NCI-H345 treated with DMSO at 0.1 percent for 48 hours (cell line): ENCODE measurements at regions not wholly inside any gene's neighbourhood (a gene's known extent, or its start where the extent isn't known, plus 50 kb on each side); places are given as distances from the start of the nearest gene placed in this dataset.
"Not testable (repeated sequence)": the region's sequence is repeated elsewhere in the genome, so short reads cannot be mapped to it uniquely, and the experiment has no call there.

Source experiments
- DNase-seq: peaks from one replicate; lab custom pipeline; 2025; ENCODE audit not compliant: unreplicated experiment; lab: John Stamatoyannopoulos, UW

DNA sequence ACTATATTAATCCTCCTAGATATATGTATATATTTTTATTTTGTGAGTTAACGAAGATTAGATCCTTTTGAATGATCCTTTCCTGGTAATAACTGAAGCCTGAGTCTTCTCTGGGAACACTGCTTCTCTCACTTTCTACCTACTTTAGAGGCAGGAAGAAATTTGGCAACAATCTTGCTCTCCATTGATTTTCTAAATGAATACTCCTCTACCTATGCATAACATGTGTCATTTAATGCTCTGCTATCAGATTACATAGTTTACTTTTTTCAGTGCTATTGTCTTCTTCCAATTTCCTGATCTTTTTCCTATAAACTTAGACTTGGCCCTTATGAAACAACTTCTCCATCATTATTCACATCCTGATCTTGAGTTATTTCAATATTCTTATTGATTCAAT is 60.4 kb upstream of the PDHA2 start:
- DNase-seq = no peak

DNA sequence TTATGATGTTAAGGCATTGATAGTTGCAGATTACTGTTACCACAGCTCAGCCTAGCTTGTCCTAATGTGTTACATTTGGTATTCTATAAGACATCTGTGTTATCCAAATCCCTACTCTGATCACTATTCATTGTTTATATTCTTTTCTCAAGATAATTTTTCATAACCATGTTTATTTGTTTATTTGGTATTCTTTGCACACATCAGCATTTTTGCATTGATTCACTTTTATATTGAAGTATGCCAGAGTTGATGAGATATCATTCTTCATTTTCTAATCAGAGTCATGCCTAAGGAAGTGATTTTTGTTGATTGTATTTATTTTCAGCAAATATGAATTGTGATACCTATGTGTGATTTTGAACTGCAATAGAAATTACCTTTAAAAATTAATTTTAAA is 61.2 kb upstream of the PDHA2 start:
- DNase-seq = no peak

DNA sequence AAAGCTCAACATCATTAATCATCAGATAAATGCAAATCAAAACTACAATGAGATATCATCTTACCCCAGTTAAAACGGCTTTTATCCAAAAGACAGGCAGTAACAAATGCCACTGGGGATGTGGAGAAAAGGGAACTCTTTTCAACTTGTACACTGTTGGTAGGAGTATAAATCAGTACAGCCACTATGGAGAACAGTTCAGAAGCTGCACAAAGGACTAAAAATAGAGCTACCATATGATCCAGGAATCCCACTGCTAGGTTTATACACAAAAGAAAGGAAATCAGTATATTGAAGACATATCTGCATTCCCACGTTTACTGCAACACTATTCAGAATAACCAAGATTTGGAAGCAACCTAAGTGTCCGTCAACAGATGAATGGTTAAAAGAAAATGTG is 69.3 kb upstream of the PDHA2 start:
- not testable (repeated sequence) for DNase-seq

DNA sequence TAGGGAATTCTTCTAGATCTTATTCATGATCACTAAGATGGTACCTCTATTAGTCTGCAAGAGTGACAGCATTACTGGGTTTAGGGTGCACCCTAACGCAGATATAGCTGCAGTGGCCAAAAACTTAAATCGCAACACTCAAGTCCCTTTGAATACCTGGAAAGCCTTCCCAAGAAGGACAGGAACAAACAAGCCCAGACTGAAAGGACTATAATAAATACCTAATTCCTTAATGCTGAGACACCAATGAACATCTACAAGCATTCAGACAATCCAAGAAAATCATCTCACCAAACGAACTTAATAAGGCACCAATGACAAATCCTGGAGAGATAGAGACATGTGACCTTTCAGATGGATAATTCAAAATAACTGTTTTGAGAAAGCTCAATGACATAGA is 74.9 kb upstream of the PDHA2 start:
- DNase-seq = no peak

DNA sequence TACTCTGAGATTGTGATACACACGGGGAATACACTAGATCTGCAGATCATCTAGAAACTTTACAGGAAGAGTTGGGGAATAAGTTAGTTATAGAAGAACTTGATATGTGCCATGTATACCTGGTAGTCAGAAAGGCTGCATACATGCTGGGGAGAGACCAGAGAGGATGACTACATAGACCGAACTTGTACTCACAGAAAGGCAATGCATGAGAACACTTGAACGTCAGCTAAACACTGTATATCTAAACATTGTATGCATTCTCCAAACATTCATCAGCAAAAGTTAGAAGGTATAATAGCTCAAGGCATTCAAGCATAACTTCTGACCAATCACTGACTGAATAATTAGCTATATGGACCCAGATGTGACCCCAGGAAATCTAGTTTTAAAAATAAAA is 78.0 kb upstream of the PDHA2 start:
- no peak for DNase-seq

DNA sequence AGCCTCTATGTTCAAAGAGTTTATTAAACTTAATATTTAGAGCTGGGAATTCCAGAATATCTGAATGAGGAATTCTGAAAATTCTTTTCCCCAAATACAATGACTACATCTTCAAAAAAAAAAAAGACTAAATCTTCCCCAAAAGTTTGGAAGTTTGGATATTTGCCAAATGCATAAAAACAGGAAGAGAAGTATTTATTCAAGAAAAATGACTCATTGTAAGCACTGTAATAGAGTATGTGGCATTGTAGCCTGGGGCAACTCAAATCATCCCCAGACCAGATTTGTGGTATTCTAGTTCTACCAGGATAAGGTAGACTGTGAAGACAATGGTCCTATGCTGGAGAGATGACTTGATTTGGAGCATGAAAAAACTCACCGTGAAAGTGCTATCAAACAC is 78.5 kb upstream of the PDHA2 start:
- DNase-seq = no peak

DNA sequence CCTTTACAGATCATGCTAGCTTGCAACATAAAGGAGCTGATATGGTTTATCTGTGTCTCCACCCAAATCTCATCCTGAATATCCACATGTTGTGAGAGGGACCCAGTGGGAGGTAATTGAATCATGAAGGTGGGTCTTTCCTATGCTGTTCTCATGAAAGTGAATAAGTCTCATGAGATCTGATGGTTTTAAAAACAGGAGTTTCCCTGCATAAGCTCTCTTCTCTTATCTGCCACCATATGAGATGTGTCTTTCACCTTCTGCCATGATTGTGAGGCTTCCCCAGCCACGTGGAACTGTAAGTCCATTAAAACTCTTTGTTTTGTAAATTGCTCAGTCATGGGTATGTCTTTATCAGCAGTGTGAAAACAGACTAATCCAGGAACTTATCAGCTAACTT is 79.2 kb upstream of the PDHA2 start:
- not testable (repeated sequence) for DNase-seq

DNA sequence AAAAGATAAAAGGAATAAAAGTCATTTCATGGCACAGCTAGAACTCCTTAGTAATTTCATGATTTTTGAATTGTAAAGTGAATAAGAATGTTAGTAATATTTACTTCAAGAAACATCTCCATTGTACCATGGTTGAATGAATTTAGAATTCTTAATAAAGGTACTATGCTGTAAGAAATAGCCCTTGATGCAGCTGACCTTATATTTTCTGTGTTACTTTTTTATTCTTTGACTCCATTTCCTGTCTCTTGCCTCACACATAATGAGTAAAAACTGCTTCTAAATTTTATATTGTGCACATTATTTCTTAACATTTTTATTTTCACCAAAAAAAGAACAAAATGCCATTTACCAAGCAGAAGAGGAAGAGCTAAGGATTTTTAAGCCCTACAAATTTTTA is 81.9 kb upstream of the PDHA2 start:
- no peak for DNase-seq

DNA sequence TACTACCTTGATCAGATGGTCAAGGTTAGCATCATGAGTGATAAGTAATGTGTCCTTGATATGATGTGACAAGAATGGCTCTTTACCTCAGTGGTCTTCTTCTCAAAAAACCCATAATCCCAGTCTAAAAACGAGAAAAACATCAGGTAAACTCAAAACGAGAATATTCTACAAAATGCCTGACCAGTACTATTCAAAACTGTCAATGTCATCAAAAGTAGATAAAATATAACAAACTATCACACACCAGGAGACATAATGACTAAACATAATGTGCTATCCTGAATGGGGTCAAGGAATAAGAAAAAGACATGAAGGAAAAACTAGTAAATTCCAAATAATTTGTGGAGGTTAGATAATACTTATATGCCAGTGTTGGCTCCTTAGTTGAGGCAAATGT is 85.2 kb upstream of the PDHA2 start:
- no peak for DNase-seq

DNA sequence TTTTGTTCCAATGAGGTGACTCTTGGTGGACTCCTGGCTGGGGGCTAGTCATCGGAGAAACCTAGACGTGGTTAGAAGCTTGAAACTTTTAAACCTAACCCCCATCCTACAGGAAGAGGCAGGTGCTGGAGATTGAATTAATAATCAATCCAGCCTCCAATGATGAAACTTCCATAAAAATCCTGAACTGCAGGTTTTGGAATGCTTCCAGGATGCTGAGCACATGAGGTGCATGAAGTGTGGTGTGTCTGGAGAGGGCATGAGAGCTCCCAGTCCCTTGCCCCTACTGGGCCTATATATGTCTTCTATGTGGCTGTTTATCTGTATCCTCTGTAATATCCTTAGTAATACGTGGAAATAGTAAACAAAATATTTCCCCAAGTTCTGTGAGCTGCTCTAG is 90.7 kb upstream of the PDHA2 start:
- DNase-seq = no peak

DNA sequence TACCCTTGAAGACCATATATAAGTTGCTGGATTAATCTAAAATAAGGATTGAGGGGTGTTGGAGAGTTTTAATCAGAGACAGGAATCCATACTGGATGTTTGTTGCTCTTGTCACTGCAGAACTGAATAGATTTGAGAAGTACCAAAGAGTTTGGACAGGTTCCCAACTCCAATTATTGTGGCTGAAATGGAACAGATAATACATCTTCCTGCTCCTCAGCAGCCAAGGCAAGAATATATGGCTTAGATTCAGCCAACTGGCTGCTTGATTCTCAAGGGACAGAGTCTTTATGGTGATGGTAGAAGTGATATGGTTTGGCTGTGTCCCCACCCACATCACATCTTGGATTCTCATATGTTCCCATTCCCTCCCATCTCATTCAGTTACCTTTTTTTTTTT is 97.0 kb upstream of the PDHA2 start:
- no peak for DNase-seq

DNA sequence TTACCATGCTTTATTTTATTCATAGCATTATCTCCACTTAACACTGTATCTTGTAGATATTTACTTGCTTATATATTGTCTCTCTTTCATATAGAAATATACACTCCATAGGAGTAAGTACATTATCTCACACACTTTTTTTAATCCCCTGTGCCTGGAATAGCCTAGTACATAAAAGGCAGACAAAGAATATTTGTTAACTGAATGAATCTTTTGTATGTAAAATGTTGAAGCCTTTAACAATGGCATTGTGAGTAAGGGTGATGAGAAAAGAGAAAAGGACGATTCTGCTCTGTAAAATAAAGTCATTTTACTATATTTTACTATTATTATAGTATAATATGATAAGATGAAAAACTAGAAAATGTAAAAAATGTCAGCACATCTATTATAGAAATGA is 97.7 kb upstream of the PDHA2 start:
- no peak for DNase-seq

DNA sequence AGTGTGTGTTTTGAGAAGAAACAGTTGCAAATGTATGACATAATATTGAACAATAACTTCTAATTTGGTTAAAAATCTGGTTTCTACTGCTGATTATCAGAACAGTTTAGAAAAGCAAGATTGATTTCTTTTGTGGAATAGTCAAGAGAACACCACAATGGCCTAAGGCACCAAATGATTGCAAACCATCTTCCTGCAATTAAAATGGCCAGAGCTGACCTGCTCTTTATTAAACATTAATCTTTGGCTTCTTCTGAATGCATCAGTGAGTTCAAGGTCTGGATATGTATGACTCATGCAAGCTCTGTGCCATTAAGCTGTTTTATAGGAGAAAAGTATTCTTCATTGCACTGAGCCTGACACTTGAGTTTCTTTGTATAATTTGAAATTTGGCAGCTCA is 107.8 kb upstream of the PDHA2 start:
- DNase-seq = no peak

DNA sequence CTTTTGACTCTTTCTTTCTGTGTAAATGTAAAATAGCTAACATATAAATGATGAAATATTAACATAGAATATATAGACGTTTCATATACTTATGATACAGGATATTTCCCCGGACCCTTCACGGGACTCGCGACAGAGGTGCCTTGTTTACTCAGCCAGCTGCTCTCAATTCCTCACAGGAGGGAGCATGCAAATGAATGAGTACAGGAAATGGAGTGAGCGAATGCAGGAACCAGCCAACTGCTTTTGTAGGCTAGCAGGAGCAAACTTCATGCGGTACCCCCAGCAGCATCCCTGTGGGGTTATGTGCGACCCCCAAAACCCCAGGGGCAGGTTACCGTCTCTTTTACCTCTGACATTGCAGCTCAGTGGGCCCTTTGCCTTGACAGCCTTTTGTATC is 110.3 kb upstream of the PDHA2 start:
- DNase-seq = peak; percentile 25

DNA sequence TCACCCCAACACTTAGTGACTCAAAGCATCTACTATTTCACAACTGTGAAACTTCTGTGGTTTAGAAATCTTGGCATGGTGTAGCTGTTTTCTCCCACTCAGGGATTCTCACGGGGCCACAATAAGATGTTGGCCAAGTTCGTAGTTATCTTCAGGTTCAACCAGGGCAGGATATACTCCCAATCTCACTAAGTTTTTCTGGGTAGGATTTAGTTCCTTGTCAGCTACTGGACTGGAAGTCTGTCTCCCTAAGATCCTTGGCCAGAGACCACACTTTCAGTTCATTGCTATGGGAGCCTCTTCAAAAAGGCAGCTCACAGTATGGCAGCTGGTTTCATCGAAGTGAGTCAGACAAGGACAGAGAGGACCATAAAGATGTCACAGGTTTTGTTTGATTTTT is 111.7 kb upstream of the PDHA2 start:
- DNase-seq = no peak

DNA sequence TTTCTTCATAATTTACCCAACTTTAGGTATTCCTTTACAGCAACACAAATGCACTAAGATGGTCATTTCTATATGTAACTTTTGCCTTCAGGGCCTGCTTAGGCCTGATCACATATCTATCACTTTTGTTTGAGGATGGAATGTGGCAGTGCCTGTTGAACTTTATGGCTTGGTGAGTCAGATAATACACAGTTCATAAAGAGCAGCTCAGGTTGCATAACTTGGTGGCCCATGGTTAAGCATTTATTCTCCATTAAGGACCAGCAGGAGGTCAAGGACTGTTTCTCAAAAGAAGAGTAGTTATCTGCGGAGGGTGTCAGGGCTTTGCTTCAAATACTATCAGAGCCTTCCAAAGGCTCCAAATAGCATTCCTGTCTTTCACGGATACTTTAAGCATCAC is 124.1 kb upstream of the PDHA2 start:
- DNase-seq = no peak

DNA sequence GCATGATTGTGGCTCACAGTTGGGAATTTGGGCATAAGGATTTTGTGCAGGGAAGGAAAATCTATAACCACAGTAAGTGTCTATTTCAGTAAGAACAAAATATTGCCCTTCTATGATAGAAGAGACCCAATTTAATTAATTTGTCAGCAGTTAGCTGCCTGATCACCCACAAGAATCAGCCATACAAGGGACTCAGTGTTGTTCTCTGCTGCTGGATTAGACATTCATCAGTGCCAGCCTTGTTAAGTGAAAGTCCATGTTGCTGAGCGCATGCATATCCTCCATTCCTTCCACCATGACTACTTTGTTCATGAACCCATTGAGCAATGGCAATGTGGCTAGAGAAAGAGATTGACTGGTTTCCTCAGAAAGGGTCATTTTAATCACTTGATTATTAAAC is 125.3 kb upstream of the PDHA2 start:
- no peak for DNase-seq

DNA sequence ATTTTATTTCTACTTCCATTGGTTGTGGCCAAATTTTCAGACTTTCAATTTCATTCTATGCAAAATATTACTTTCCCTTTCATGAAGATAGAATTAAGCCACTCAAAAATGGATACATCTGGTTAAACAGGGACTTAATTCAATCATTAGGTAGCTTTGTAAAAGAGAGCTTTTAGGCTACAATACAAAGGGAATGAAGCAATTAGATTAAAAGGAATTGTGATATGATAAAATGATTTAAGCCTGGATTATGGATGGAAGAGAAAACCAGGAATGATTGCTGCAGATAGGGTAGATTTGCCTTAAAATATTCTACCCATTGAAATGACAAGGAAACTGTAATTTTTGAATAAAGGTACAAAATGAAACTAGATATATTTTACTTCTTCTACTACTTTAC is 134.6 kb upstream of the PDHA2 start:
- DNase-seq = no peak

DNA sequence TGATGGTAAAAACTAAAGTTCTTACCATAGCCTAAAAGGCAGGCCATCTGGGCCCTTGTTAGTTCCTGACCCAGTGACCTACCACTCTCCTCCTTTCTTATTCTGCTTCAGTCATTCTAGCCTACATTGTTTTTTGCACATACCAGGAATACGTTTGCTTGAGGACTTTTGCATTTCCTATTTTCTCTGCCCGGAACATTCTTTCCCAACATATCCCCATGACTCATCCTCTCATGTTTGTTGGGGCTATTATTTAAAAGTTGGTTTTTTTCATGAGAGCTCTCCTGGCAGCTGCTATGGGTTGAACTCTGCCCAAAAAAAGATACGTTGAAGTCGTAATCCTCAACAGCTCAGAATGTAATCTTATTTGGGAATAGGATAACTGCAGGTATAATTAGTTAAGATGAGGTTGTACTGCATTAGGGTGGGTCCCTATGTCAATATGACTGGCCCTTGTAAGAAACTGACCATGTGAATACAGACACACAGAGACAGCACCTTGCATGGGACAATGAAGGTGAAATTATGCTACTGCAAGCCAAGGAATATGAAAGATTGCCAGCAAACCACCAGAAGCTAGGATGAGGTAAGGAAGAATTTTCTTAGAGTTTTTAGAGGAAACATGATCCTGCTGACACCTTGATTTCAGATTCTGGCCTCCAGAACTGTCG is 138.3 kb upstream of the PDHA2 start:
- no peak for DNase-seq

DNA sequence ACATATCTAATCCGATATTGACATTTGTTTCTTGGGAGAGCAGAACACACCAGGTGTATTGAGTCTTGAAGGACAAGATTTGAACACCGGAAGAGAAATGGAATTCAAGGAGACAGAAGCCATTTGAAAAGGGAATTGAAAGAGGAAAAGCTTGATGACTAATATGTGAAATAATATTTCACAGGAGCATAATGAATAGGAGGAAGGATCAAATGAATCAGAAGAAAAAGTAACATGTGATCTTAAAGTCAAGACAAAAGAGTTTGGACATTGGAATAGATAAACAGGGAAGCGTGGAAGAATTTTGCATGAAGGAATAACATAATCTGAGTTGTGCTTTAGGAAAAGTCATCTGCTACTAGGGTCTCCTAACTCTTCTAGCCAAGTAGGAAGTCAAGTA is 145.5 kb upstream of the PDHA2 start:
- DNase-seq = no peak

DNA sequence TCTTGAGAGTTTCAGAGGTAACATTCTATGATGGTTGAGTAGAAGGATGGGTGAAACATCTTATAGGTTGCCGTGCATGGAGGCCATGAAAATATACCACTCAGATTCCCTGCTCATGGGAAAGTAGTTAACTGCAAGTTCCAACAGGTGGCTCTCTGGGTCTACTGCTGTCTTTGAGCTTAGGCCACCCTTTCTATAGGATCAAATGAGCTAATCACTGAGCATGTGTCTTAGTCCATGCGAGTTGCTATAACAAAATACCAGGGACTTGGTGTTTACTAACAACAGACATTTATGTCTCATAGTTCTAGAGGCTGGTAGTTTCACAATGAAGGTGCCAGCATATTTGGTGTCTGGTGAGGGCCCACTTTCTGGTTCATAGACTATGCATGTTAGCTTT is 144.8 kb upstream of the UNC5C start:
- DNase-seq = no peak

DNA sequence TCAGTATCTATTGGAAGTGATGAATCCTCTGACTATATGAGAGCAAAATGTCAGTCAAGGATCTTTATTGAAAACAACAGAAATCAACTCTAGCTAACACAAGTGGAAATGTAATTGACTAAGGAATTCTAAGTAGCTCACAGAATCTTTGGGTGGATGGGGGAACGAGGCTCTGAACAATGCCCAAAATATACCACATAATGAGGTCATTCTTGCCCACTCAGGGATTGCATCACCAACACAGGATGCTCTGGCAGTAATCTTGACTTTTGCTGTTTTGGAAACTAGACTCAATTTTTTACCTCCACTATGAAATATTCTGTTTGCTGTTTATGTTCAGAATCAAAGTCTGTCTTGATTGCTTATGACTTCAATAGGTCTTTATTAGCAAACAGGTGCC is 127.4 kb upstream of the UNC5C start:
- no peak for DNase-seq

DNA sequence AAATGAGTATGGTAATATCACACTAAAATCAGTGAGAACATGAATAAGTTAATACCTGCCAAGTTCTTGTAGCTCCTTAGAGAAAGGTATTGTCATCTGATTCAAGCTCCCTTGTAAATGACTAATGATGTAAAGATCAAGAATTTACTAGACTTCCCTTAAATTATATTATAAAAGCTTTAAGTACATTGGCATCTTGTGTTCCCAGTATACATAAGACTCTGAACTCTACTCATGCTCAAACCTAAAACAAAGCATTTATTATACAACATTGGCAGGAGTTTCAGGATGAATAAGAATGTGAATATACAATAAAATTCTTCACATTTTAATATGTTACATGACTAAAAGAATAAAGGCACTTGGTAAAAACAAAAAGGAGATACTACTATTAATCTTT is 126.8 kb upstream of the UNC5C start:
- no peak for DNase-seq

DNA sequence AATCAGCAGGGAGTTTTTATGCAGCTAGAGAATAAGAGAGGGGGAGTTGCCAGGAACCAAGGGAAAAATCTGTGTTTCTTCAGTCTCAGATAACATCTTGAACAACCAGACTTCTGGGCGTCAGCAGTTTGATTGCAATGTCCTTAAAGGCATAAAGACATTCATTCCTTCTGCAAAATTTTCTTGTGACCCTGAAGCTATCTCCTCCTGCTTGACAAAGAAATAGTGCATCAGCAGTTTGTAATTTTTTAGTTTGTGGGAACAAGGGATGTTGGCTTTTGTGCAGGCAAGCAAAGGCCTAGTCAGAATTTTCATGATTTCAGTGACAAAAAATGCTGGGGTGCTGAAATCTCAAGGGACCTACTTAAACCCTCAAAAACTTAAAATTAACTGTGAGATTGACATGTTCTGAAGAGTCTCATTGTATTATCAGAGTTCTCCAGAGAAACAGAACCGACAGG is 125.8 kb upstream of the UNC5C start:
- DNase-seq = no peak
